HepG2 (cell line): ENCODE measurements at regions not wholly inside any gene's neighbourhood (a gene's known extent, or its start where the extent isn't known, plus 50 kb on each side); places are given as distances from the start of the nearest gene placed in this dataset.

ENCODE experiments used
- ATAC-seq: fragments of 200-7000 bp; cut with Tn5 transposase; 3 replicates; pipeline ENCODE4 v1.9.1; 2020; ENCODE audit warnings: mild to moderate bottlenecking, moderate library complexity
- BruUV-seq: library from RNA; stranded (reverse); fragments of 400-500 nt; replicated peaks from 2 replicates; lab custom pipeline; 2021; lab: Mats Ljungman, UMichigan
- CTCF ChIA-PET: fragments of 300-600 bp; formaldehyde crosslinking; extraction: SDS; loops from one replicate; lab custom pipeline; 2021; ENCODE audit warnings: low total read pairs, inconsistent platforms, low intra/inter-chr PET ratio; lab: Yijun Ruan, JAX
- POLR2A ChIA-PET: fragments of 350-600 bp; sonication (Branson Sonifier 250); formaldehyde crosslinking; loops from one replicate; lab custom pipeline; 2020; ENCODE audit warnings: antibody characterized with exemption, inconsistent platforms; lab: Yijun Ruan, JAX
- DNase-seq: peaks from one replicate; pipeline ENCODE4 v3.0.0-alpha.2; 2015; ENCODE audit warnings: low spot score
- FAIRE-seq: peaks from 3 replicates; lab custom pipeline; 2011; peaks lifted over from hg19 to GRCh38; lab: Jason Lieb, UNC
- H2AFZ ChIP-seq: one replicate; pipeline ENCODE4 v1.6.1; 2011; ENCODE audit warnings: low read length, inconsistent platforms
- H3K27ac ChIP-seq: fragments of 300-600 bp; 3 replicates; pipeline ENCODE4 v1.8.0; 2011; ENCODE audit warnings: mixed run types, mild to moderate bottlenecking, mixed read lengths, low read length, inconsistent platforms; ENCODE audit not compliant: insufficient read depth; ENCODE audit errors: extremely low read length
- H3K27me3 ChIP-seq, 2 experiments: fragments of 200-600 bp in 1 of 2; 2 replicates in 1 of 2; 3 replicates in 1 of 2; pipeline versions ENCODE4 v1.6.0 to v1.8.0; 2011; ENCODE audit warnings: low read length in 2 of 2, mild to moderate bottlenecking in 2 of 2, moderate library complexity in 2 of 2, inconsistent platforms in 1 of 2; ENCODE audit not compliant: insufficient read depth in 2 of 2, control insufficient read depth in 1 of 2
- H3K36me3 ChIP-seq, 2 experiments: fragments of 200-600 bp in 1 of 2; replicated peaks in 1 of 2; 2 replicates in 1 of 2; 3 replicates in 1 of 2; pipeline versions ENCODE4 v1.5.1 to v1.8.0; 2011; ENCODE audit warnings: low read length in 2 of 2, inconsistent platforms in 1 of 2; ENCODE audit not compliant: insufficient read depth in 2 of 2, control insufficient read depth in 1 of 2
- H3K4me1 ChIP-seq: 2 replicates; pipeline ENCODE4 v1.5.1; 2012; ENCODE audit warnings: low read length, inconsistent platforms; ENCODE audit not compliant: insufficient read depth
- H3K4me2 ChIP-seq: 2 replicates; pipeline ENCODE4 v1.6.0; 2011; ENCODE audit warnings: low read depth, low read length, inconsistent platforms
- H3K4me3 ChIP-seq, 3 experiments: fragments of 200-600 bp in 1 of 3; sonication (generic), shearing (Covaris generic) in 1 of 3; replicated peaks in 1 of 3; 2 replicates each; pipeline ENCODE4 v1.5.1; 2011 to 2016; ENCODE audit warnings: low read length in 3 of 3, inconsistent platforms in 2 of 3, low read depth in 2 of 3, mild to moderate bottlenecking in 2 of 3, control low read depth in 1 of 3, mixed read lengths in 1 of 3; ENCODE audit not compliant: insufficient read depth in 1 of 3
- H3K79me2 ChIP-seq: one replicate; pipeline ENCODE4 v1.6.1; 2011; ENCODE audit warnings: low read length, inconsistent platforms; ENCODE audit not compliant: insufficient read depth
- H3K9ac ChIP-seq: 2 replicates; pipeline ENCODE4 v1.6.0; 2011; ENCODE audit warnings: mild to moderate bottlenecking, low read depth, low read length, inconsistent platforms; ENCODE audit not compliant: insufficient read depth
- H3K9me3 ChIP-seq: 2 replicates; pipeline ENCODE4 v1.5.1; 2012; ENCODE audit warnings: mild to moderate bottlenecking, low read length
- H4K20me1 ChIP-seq: 2 replicates; pipeline ENCODE4 v1.6.0; 2011; ENCODE audit warnings: inconsistent platforms, mild to moderate bottlenecking, low read length, moderate library complexity; ENCODE audit not compliant: insufficient read depth
- ATRX ChIP-seq: sonication (generic); formaldehyde crosslinking; IDR thresholded peaks from 2 replicates; pipeline ENCODE4 v1.4.0; 2020; ENCODE audit warnings: missing genetic modification reagents, borderline replicate concordance
- CENPX ChIP-seq: sonication (generic); formaldehyde crosslinking; IDR thresholded peaks from 2 replicates; pipeline ENCODE4 v1.9.0; 2021; ENCODE audit warnings: mild to moderate bottlenecking, missing genetic modification reagents, moderate library complexity
- FOXK1 ChIP-seq: sonication (generic); formaldehyde crosslinking; IDR thresholded peaks from 2 replicates; pipeline ENCODE4 v1.4.0; 2020; ENCODE audit warnings: low read depth, missing genetic modification reagents, borderline replicate concordance
- GFI1 ChIP-seq: sonication (generic); formaldehyde crosslinking; IDR thresholded peaks from 2 replicates; pipeline ENCODE4 v1.5.0; 2020; ENCODE audit warnings: missing genetic modification reagents, mild to moderate bottlenecking, borderline replicate concordance
- MAFG ChIP-seq: sonication (generic); formaldehyde crosslinking; IDR thresholded peaks from 2 replicates; pipeline ENCODE4 v1.5.1; 2020; ENCODE audit warnings: mild to moderate bottlenecking, missing genetic modification reagents
- MTF1 ChIP-seq: sonication (generic); formaldehyde crosslinking; IDR thresholded peaks from 2 replicates; pipeline ENCODE4 v1.5.0; 2020; ENCODE audit warnings: missing genetic modification reagents
- NONO ChIP-seq, 2 experiments: fragments of 450-650 bp in 1 of 2; sonication (generic) in 1 of 2; formaldehyde crosslinking in 1 of 2; IDR thresholded peaks in 1 of 2; conservative IDR thresholded peaks in 1 of 2; 2 replicates each; pipeline versions ENCODE4 v1.6.1 to v1.8.0; 2017 to 2022; ENCODE audit warnings: mild to moderate bottlenecking in 1 of 2, missing genetic modification reagents in 1 of 2, moderate library complexity in 1 of 2
- PHF5A ChIP-seq: IDR thresholded peaks from one replicate; pipeline ENCODE4 v1.6.1; 2018; ENCODE audit warnings: low read depth, missing genetic modification reagents; ENCODE audit not compliant: unreplicated experiment
- RORA ChIP-seq: sonication (generic); formaldehyde crosslinking; IDR thresholded peaks from 2 replicates; pipeline ENCODE4 v1.5.0; 2020; ENCODE audit warnings: mild to moderate bottlenecking, missing genetic modification reagents, moderate library complexity
- SOX5 ChIP-seq: IDR thresholded peaks from 2 replicates; pipeline ENCODE4 v1.6.1; 2016; ENCODE audit warnings: borderline replicate concordance
- XBP1 ChIP-seq: sonication (generic); formaldehyde crosslinking; IDR thresholded peaks from 2 replicates; pipeline ENCODE4 v1.5.0; 2020; ENCODE audit warnings: missing genetic modification reagents
- ZNF382 ChIP-seq: sonication (generic); formaldehyde crosslinking; IDR thresholded peaks from 2 replicates; pipeline ENCODE4 v1.5.0; 2020; ENCODE audit warnings: missing genetic modification reagents, mild to moderate bottlenecking, borderline replicate concordance
- ZNF672 ChIP-seq: sonication (generic); formaldehyde crosslinking; IDR thresholded peaks from 2 replicates; pipeline ENCODE4 v1.8.1; 2022; ENCODE audit warnings: missing genetic modification reagents
- ZNF746 ChIP-seq: sonication (generic); formaldehyde crosslinking; IDR thresholded peaks from 2 replicates; pipeline ENCODE4 v1.8.0; 2022; ENCODE audit warnings: mild to moderate bottlenecking, missing genetic modification reagents
- WGBS: methylation state at CpG from one replicate; pipeline ENCODE4 v1.1.6; 2017; ENCODE audit warnings: low lambda C conversion rate; 5-methylcytosine and 5-hydroxymethylcytosine counted together
- in situ Hi-C: cut with HindIII; loops from 2 replicates; pipeline ENCODE4 v1.10.0; 2017; ENCODE audit warnings: low pct_unique_long_range_greater_than_20kb; ENCODE audit not compliant: extremely low pct_ligation_motif_present
- intact Hi-C: fragments of 100-400 bp; cut with micrococcal nuclease; formaldehyde crosslinking; loops from one replicate; pipeline ENCODE4 v1.10.0; 2022; ENCODE audit not compliant: unreplicated experiment
- TF ChIP-seq, protein P1 (sequence below): sonication (generic); formaldehyde crosslinking; conservative IDR thresholded peaks from 2 replicates; pipeline ENCODE4 v1.4.0; 2020; ENCODE audit warnings: mild to moderate bottlenecking, missing genetic modification reagents, moderate library complexity
- TF ChIP-seq, protein P2 (sequence below): sonication (generic); formaldehyde crosslinking; IDR thresholded peaks from 2 replicates; pipeline ENCODE4 v1.8.1; 2023; ENCODE audit warnings: mild to moderate bottlenecking, missing genetic modification reagents

DNA sequence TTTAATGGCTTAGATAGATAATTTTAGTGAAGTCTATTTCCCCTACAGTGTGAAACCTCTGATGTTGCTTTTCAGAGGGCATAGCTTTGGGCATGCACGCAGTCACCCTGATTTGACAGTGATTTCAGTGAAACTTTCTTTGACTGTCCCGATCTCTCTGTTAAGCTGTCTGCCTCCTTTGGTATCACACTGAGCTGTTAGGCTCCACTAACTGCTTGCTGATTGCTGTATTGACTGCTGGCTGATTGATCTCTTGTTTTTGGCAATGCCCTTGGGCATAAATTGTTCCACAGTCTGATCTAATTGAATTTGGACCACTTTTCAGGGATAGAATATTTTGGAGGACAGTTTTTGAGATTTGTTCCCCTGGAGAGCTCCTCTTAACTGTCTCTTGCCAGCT is 68.5 kb upstream of the CCDC54 start:
- H3K27ac ChIP-seq: no peak overlapping the region
- no peak for ATAC-seq
- H3K36me3 ChIP-seq: no peaks in the 10 kb centered on the region
- H3K4me1 ChIP-seq: no peaks in the 10 kb centered on the region
- H2AFZ ChIP-seq: no peak overlapping the region
- H3K4me3 ChIP-seq: no peak overlapping the region
- ChIA-PET POLR2A (no interaction called here), CTCF (no interaction called here)
- H3K27me3 ChIP-seq: no peaks in the 10 kb centered on the region
- H3K9ac ChIP-seq: no peak overlapping the region
- no TSS peak for BruUV-seq
- H3K9me3 ChIP-seq: no peaks in the 10 kb centered on the region
- H3K79me2 ChIP-seq: no peaks in the 10 kb centered on the region
- H3K4me2 ChIP-seq: no peak overlapping the region
- FAIRE-seq: no peak
- H4K20me1 ChIP-seq: no peaks in the 10 kb centered on the region
- TF ChIP-seq ZNF746 (no peak), CENPX (no peak), MAFG (CRISPR knock-in tag) (no peak), ATRX (CRISPR knock-in tag) (no peak), NONO (IDR thresholded peaks at IDR 0.05) (no peak), NONO (CRISPR knock-in tag; conservative IDR thresholded peaks at IDR 0.05) (no peak)
- in situ Hi-C loops (no loop called here), intact Hi-C loops (no loop called here)
- DNase-seq: no peak
- WGBS: 29% methylated on average over 2 of the region's 2 CpGs

DNA sequence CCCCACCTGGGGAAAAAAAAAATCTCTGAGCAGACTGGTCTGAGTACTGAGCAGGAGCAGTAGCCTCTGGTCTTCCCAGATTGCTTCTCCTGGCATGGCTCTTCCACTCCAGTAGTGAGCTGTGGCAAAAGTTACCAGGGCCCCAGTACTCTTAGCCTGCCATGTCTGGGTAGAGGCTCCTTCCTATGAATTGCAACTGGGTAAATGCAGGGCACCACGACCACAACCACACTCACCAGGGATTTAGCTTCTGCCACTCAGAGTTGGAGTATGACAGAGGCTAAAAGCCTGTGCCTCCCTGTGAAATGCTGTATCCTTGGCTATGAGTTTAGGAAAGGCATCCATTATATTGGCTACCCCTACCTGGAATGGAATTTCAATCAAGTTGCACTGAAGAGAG is 67.9 kb upstream of the CCDC54 start:
- ATAC-seq: no peak
- no peak for FAIRE-seq
- TF ChIP-seq ZNF382: no peak
- no peak for TF ChIP-seq ZNF672
- TF ChIP-seq GFI1 (CRISPR knock-in tag): no peak
- TF ChIP-seq SOX5: no peak
- no peak for TF ChIP-seq RORA (CRISPR knock-in tag)
- TF ChIP-seq, protein P1, sequence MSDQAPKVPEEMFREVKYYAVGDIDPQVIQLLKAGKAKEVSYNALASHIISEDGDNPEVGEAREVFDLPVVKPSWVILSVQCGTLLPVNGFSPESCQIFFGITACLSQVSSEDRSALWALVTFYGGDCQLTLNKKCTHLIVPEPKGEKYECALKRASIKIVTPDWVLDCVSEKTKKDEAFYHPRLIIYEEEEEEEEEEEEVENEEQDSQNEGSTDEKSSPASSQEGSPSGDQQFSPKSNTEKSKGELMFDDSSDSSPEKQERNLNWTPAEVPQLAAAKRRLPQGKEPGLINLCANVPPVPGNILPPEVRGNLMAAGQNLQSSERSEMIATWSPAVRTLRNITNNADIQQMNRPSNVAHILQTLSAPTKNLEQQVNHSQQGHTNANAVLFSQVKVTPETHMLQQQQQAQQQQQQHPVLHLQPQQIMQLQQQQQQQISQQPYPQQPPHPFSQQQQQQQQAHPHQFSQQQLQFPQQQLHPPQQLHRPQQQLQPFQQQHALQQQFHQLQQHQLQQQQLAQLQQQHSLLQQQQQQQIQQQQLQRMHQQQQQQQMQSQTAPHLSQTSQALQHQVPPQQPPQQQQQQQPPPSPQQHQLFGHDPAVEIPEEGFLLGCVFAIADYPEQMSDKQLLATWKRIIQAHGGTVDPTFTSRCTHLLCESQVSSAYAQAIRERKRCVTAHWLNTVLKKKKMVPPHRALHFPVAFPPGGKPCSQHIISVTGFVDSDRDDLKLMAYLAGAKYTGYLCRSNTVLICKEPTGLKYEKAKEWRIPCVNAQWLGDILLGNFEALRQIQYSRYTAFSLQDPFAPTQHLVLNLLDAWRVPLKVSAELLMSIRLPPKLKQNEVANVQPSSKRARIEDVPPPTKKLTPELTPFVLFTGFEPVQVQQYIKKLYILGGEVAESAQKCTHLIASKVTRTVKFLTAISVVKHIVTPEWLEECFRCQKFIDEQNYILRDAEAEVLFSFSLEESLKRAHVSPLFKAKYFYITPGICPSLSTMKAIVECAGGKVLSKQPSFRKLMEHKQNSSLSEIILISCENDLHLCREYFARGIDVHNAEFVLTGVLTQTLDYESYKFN (CRISPR knock-in tag): no peak
- no peak for TF ChIP-seq MTF1 (CRISPR knock-in tag)
- no peak for TF ChIP-seq XBP1 (CRISPR knock-in tag)
- no peak for TF ChIP-seq PHF5A
- TF ChIP-seq FOXK1 (CRISPR knock-in tag): no peak
- TF ChIP-seq, protein P2, sequence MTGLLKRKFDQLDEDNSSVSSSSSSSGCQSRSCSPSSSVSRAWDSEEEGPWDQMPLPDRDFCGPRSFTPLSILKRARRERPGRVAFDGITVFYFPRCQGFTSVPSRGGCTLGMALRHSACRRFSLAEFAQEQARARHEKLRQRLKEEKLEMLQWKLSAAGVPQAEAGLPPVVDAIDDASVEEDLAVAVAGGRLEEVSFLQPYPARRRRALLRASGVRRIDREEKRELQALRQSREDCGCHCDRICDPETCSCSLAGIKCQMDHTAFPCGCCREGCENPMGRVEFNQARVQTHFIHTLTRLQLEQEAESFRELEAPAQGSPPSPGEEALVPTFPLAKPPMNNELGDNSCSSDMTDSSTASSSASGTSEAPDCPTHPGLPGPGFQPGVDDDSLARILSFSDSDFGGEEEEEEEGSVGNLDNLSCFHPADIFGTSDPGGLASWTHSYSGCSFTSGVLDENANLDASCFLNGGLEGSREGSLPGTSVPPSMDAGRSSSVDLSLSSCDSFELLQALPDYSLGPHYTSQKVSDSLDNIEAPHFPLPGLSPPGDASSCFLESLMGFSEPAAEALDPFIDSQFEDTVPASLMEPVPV: no peak

More for the DNA sequence above, 67.9 kb upstream of the CCDC54 start:
- no peak overlapping the region for H3K4me2 ChIP-seq
- no TSS peak for BruUV-seq
- no peak overlapping the region for H2AFZ ChIP-seq
- intact Hi-C loops: no loop called here
- no peaks in the 10 kb centered on the region for H3K9me3 ChIP-seq
- no peaks in the 10 kb centered on the region for H4K20me1 ChIP-seq
- no peaks in the 10 kb centered on the region for H3K27me3 ChIP-seq
- ChIA-PET CTCF (no interaction called here), POLR2A (no interaction called here)
- WGBS: no CpG with 5 or more reads among the region's 1 CpG
- no peaks in the 10 kb centered on the region for H3K79me2 ChIP-seq
- in situ Hi-C loops: no loop called here
- no peaks in the 10 kb centered on the region for H3K4me1 ChIP-seq
- no peak overlapping the region for H3K4me3 ChIP-seq
- no peaks in the 10 kb centered on the region for H3K36me3 ChIP-seq
- H3K27ac ChIP-seq: no peak overlapping the region
- no peak overlapping the region for H3K9ac ChIP-seq
- DNase-seq: no peak
